ENCODE measurements at regions not wholly inside any gene's neighbourhood (a gene's known extent, or its start where the extent isn't known, plus 50 kb on each side); places are given as distances from the start of the nearest gene placed in this dataset.

DNA sequence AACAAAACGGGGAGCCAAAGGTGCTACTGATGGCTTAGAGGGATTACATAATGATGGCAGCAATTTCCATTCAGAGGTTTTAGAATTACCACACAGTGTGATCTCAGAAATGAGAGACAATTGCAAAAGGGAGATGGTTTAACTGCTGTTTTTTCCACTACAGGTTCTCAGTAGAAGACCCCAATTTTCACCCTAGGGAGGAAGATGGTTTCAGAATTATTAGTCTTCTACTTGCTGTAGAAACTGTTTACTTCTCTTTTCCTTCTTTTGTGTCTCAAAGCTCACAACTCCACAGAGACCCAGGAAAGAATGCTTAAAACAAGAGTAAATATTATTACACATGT, 226.5 kb downstream of the INHBA start:
- H3K4me1 ChIP-seq (ENCODE audit: control insufficient read depth in 1 of 2, low read depth in 2 of 2) = peaks cover 18 to 59% of the 10 kb centered on the region in 2 donors
- no peaks in the 10 kb centered on the region for H3K27me3 ChIP-seq (replicated peaks; ENCODE audit: insufficient read depth)
- no peak for ATAC-seq (ENCODE audit: insufficient number of reproducible peaks, low FRiP score, low read depth)
- no peak overlapping the region for H3K27ac ChIP-seq
- DNase-seq (ENCODE audit: low spot score) = no peak
- no peaks in the 10 kb centered on the region for H3K9me3 ChIP-seq
- TF ChIP-seq, protein P1, sequence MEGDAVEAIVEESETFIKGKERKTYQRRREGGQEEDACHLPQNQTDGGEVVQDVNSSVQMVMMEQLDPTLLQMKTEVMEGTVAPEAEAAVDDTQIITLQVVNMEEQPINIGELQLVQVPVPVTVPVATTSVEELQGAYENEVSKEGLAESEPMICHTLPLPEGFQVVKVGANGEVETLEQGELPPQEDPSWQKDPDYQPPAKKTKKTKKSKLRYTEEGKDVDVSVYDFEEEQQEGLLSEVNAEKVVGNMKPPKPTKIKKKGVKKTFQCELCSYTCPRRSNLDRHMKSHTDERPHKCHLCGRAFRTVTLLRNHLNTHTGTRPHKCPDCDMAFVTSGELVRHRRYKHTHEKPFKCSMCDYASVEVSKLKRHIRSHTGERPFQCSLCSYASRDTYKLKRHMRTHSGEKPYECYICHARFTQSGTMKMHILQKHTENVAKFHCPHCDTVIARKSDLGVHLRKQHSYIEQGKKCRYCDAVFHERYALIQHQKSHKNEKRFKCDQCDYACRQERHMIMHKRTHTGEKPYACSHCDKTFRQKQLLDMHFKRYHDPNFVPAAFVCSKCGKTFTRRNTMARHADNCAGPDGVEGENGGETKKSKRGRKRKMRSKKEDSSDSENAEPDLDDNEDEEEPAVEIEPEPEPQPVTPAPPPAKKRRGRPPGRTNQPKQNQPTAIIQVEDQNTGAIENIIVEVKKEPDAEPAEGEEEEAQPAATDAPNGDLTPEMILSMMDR (IDR thresholded peaks at IDR 0.05) = no peak
- no peaks in the 10 kb centered on the region for H3K36me3 ChIP-seq
- no peak overlapping the region for H3K4me3 ChIP-seq

DNA sequence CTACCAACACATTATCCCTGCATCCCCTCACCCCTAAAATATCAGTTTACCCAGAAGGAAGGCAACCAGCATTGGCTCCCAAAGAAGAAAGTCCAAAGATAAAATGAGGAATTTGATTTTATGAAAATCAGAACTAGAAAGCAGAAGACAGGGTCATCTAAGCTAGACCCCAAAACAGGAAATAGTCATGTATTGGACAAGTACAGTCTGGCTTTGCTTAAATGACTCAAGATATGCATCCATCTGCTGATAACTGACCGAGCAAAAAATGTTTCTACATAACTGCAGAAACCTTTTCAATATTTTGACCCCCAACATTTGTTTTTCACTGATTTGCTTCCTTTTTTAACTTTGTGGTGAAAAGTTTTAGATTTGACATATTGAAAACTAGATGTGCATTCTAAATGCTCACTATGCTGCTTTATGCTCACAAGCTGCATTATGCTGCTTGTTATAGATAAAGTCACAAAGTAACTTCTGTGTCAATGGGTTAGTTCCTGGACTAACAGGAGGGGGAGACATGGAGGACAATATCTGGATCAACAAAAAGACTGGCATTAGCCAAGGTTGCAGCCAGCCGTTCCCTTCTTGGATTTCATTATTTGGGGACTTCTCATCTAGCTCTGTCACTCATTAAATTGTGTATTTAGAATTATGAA, 227.0 kb downstream of the INHBA start:
- ATAC-seq (ENCODE audit: insufficient number of reproducible peaks, low FRiP score, low read depth) (no peak), DNase-seq (ENCODE audit: low spot score) (no peak)
- no peak overlapping the region for H3K27ac ChIP-seq
- H3K27me3 ChIP-seq (replicated peaks; ENCODE audit: insufficient read depth) = no peaks in the 10 kb centered on the region
- no peaks in the 10 kb centered on the region for H3K36me3 ChIP-seq
- no peaks in the 10 kb centered on the region for H3K9me3 ChIP-seq
- no peak overlapping the region for H3K4me3 ChIP-seq
- H3K4me1 ChIP-seq (ENCODE audit: control insufficient read depth in 1 of 2, low read depth in 2 of 2) = peaks cover 18 to 61% of the 10 kb centered on the region in 2 donors
- TF ChIP-seq, protein P1 (IDR thresholded peaks at IDR 0.05) = no peak

- ATAC-seq (ENCODE audit: insufficient number of reproducible peaks, low FRiP score, low read depth) = no peak
- Histone ChIP-seq H3K4me3 (peak overlapping the region; percentile 50), H3K27ac (peak overlapping the region; percentile 31 to 45)
These were observed 230.3 kb downstream of the INHBA start for GRCh38 chr7:41472427-41473125.

DNA sequence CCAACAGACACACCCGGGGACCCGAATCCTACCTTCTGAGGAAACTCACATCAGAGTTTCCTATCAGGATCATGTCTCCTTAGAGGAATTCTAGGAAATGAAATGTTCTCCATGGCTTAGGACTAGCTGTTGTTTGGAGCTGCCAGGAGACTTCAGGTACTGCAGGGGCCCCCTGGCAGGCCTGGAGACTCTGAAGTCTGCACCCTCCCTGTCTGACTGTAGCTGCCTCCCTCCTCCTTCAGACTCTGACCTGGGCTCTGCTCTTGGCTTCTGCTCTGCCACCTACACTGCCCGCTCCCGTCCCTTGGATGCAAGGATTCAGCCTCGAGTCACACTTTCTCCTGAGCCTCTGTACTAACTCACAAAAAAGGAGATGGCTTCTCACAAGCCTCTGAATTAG, 232.8 kb downstream of the INHBA start:
- no peak for ATAC-seq (ENCODE audit: insufficient number of reproducible peaks, low FRiP score, low read depth)
- H3K4me3 ChIP-seq = no peak overlapping the region

More at GRCh38 chr7:41472427-41473125, 230.3 kb downstream of the INHBA start:
- no peaks in the 10 kb centered on the region for H3K27me3 ChIP-seq (replicated peaks; ENCODE audit: insufficient read depth)
- H3K36me3 ChIP-seq = no peaks in the 10 kb centered on the region
- DNase-seq (ENCODE audit: low spot score) = no peak
- TF ChIP-seq, protein P1 (IDR thresholded peaks at IDR 0.05) = no peak
- peaks cover 6 to 33% of the 10 kb centered on the region in 2 donors for H3K4me1 ChIP-seq (ENCODE audit: control insufficient read depth in 1 of 2, low read depth in 2 of 2)
- H3K9me3 ChIP-seq = no peaks in the 10 kb centered on the region

GRCh38 chr7:41467596-41467995, 235.3 kb downstream of the INHBA start:
- ATAC-seq (ENCODE audit: insufficient number of reproducible peaks, low FRiP score, low read depth) = no peak
- H3K4me3 ChIP-seq = no peak overlapping the region
- no peaks in the 10 kb centered on the region for H3K9me3 ChIP-seq
- peaks cover 1 to 14% of the 10 kb centered on the region in 2 donors for H3K4me1 ChIP-seq (ENCODE audit: control insufficient read depth in 1 of 2, low read depth in 2 of 2)
- no peaks in the 10 kb centered on the region for H3K36me3 ChIP-seq
- no peak for DNase-seq (ENCODE audit: low spot score)
- H3K27ac ChIP-seq = no peak overlapping the region
- H3K27me3 ChIP-seq (replicated peaks; ENCODE audit: insufficient read depth) = no peaks in the 10 kb centered on the region
- TF ChIP-seq, protein P1 (IDR thresholded peaks at IDR 0.05) = no peak

More for the DNA sequence above, 232.8 kb downstream of the INHBA start:
- H3K36me3 ChIP-seq = no peaks in the 10 kb centered on the region
- TF ChIP-seq, protein P1 (IDR thresholded peaks at IDR 0.05) = no peak
- H3K9me3 ChIP-seq = no peaks in the 10 kb centered on the region
- DNase-seq (ENCODE audit: low spot score) = no peak
- no peaks in the 10 kb centered on the region for H3K27me3 ChIP-seq (replicated peaks; ENCODE audit: insufficient read depth)
- no peak overlapping the region for H3K27ac ChIP-seq
- H3K4me1 ChIP-seq (ENCODE audit: control insufficient read depth in 1 of 2, low read depth in 2 of 2) = peaks cover 6 to 20% of the 10 kb centered on the region in 2 donors
